ENCODE measurements at regions not wholly inside any gene's neighbourhood (a gene's known extent, or its start where the extent isn't known, plus 50 kb on each side); places are given as distances from the start of the nearest gene placed in this dataset.

DNA sequence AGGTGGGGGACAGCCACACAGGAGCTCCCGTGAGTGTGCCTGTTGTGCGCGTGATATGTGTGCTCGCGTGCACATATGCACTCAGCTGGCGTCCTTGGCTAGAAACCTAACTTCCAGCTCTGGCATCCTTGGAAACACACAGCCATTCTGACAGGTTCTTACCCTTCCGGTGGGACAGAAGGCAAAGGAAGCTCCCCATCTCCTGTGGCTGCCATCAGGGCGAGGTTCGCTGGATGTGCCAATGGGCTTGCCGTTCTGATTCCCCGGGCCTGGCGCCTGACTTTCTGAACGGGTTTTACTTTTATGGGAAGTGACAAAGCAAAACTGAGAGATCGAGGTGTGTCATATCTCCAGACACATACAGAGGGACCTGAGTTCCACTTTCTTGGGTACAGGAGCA, 124.7 kb downstream of the PAPOLA start (continued):
- TF ChIP-seq ZFP91 (CRISPR knock-in tag; IDR thresholded peaks at IDR 0.05) (no peak), CC2D1A (IDR thresholded peaks at IDR 0.05) (no peak), ZNF324 (CRISPR knock-in tag; IDR thresholded peaks at IDR 0.05) (no peak), NELFE (IDR thresholded peaks at IDR 0.05; ENCODE audit: insufficient read depth, insufficient read length) (no peak), MNT (conservative IDR thresholded peaks at IDR 0.05) (no peak), AFF4 (CRISPR knock-in tag; IDR thresholded peaks at IDR 0.05) (no peak), ZNF766 (CRISPR knock-in tag; conservative IDR thresholded peaks at IDR 0.05) (no peak), ZNF134 (CRISPR knock-in tag; conservative IDR thresholded peaks at IDR 0.05) (no peak), C11orf30 (IDR thresholded peaks at IDR 0.05; ENCODE audit: low read depth) (peak; percentile 66), NR2F6 (CRISPR knock-in tag; IDR thresholded peaks at IDR 0.05) (no peak), ZNF668 (CRISPR knock-in tag; IDR thresholded peaks at IDR 0.05) (no peak), ADNP (tag; IDR thresholded peaks at IDR 0.05) (no peak), RBM39 (optimal IDR thresholded peaks at IDR 0.05; ENCODE audit: low read depth, low read length) (no peak), TRIM24 (IDR thresholded peaks at IDR 0.05) (no peak), MAFG (tag; conservative IDR thresholded peaks at IDR 0.05) (peak; percentile 58), SPI1 (IDR thresholded peaks at IDR 0.05; ENCODE audit: borderline replicate concordance, low read depth, low read length) (0 out of 2 replicates have a peak, but pooled peaks have one; percentile 13)
- TF ChIP-seq, protein P1, sequence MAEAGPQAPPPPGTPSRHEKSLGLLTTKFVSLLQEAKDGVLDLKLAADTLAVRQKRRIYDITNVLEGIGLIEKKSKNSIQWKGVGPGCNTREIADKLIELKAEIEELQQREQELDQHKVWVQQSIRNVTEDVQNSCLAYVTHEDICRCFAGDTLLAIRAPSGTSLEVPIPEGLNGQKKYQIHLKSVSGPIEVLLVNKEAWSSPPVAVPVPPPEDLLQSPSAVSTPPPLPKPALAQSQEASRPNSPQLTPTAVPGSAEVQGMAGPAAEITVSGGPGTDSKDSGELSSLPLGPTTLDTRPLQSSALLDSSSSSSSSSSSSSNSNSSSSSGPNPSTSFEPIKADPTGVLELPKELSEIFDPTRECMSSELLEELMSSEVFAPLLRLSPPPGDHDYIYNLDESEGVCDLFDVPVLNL (CRISPR knock-in tag; IDR thresholded peaks at IDR 0.05; ENCODE audit: low read depth), result no peak
- TF ChIP-seq, protein P2, sequence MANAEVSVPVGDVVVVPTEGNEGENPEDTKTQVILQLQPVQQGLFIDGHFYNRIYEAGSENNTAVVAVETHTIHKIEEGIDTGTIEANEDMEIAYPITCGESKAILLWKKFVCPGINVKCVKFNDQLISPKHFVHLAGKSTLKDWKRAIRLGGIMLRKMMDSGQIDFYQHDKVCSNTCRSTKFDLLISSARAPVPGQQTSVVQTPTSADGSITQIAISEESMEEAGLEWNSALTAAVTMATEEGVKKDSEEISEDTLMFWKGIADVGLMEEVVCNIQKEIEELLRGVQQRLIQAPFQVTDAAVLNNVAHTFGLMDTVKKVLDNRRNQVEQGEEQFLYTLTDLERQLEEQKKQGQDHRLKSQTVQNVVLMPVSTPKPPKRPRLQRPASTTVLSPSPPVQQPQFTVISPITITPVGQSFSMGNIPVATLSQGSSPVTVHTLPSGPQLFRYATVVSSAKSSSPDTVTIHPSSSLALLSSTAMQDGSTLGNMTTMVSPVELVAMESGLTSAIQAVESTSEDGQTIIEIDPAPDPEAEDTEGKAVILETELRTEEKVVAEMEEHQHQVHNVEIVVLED (CRISPR knock-in tag; IDR thresholded peaks at IDR 0.05), result no peak
- TF ChIP-seq, protein P3, sequence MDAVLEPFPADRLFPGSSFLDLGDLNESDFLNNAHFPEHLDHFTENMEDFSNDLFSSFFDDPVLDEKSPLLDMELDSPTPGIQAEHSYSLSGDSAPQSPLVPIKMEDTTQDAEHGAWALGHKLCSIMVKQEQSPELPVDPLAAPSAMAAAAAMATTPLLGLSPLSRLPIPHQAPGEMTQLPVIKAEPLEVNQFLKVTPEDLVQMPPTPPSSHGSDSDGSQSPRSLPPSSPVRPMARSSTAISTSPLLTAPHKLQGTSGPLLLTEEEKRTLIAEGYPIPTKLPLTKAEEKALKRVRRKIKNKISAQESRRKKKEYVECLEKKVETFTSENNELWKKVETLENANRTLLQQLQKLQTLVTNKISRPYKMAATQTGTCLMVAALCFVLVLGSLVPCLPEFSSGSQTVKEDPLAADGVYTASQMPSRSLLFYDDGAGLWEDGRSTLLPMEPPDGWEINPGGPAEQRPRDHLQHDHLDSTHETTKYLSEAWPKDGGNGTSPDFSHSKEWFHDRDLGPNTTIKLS (IDR thresholded peaks at IDR 0.05; ENCODE audit: borderline replicate concordance, low read depth), result no peak

Measured in K562 (cell line).